H9 (cell line): ENCODE measurements at regions not wholly inside any gene's neighbourhood (a gene's known extent, or its start where the extent isn't known, plus 50 kb on each side); places are given as distances from the start of the nearest gene placed in this dataset.
"Not testable (repeated sequence)": the region's sequence is repeated elsewhere in the genome, so short reads cannot be mapped to it uniquely, and the experiment has no call there.

Experiments
- DNase-seq: peaks from one replicate; pipeline ENCODE4 v3.0.0-alpha.2; 2017
- H2AFZ ChIP-seq: one replicate; pipeline ENCODE4 v1.6.1; 2013; ENCODE audit warnings: mild to moderate bottlenecking, low read length, control low read depth, moderate library complexity
- H2AK5ac ChIP-seq: 2 replicates; pipeline ENCODE4 v1.6.1; 2013; ENCODE audit warnings: low read length, control low read depth, mixed read lengths; ENCODE audit not compliant: insufficient read length
- H2BK120ac ChIP-seq: one replicate; pipeline ENCODE4 v1.6.1; 2013; ENCODE audit warnings: low read depth, mild to moderate bottlenecking, low read length, control low read depth, inconsistent platforms; ENCODE audit not compliant: poor library complexity, severe bottlenecking
- H2BK12ac ChIP-seq: 2 replicates; pipeline ENCODE4 v1.6.1; 2013; ENCODE audit warnings: low read length, control low read depth, mixed read lengths, low read depth; ENCODE audit not compliant: insufficient read length
- H2BK15ac ChIP-seq: 2 replicates; pipeline ENCODE4 v1.6.1; 2013; ENCODE audit warnings: low read depth, low read length, control low read depth
- H2BK20ac ChIP-seq: one replicate; pipeline ENCODE4 v1.6.1; 2013; ENCODE audit warnings: low read depth, mild to moderate bottlenecking, low read length, control low read depth, inconsistent platforms; ENCODE audit not compliant: poor library complexity, severe bottlenecking
- H2BK5ac ChIP-seq: 2 replicates; pipeline ENCODE4 v1.6.1; 2013; ENCODE audit warnings: low read length, control low read depth, mixed read lengths; ENCODE audit not compliant: insufficient read length
- H3K14ac ChIP-seq: 2 replicates; pipeline ENCODE4 v1.6.1; 2013; ENCODE audit warnings: low read length, control low read depth; ENCODE audit not compliant: insufficient read depth
- H3K18ac ChIP-seq: 2 replicates; pipeline ENCODE4 v1.6.1; 2013; ENCODE audit warnings: low read depth, mild to moderate bottlenecking, mixed read lengths, low read length, control low read depth; ENCODE audit not compliant: insufficient read length
- H3K23ac ChIP-seq: 2 replicates; pipeline ENCODE4 v1.6.1; 2013; ENCODE audit warnings: low read length, control low read depth, mixed read lengths, low read depth; ENCODE audit not compliant: insufficient read length
- H3K23me2 ChIP-seq: 2 replicates; pipeline ENCODE4 v1.6.1; 2013; ENCODE audit warnings: low read depth, mild to moderate bottlenecking, mixed read lengths, low read length, control low read depth; ENCODE audit not compliant: insufficient read length, poor library complexity, severe bottlenecking
- H3K27ac ChIP-seq: 2 replicates; pipeline ENCODE4 v1.5.1; 2013; ENCODE audit warnings: low read length, control low read depth, mixed read lengths, low read depth; ENCODE audit not compliant: insufficient read length
- H3K27me3 ChIP-seq: 2 replicates; pipeline ENCODE4 v1.6.1; 2013; ENCODE audit warnings: low read length, control low read depth, inconsistent platforms; ENCODE audit not compliant: insufficient read depth
- H3K4ac ChIP-seq: 2 replicates; pipeline ENCODE4 v1.6.1; 2013; ENCODE audit warnings: low read depth, mild to moderate bottlenecking, control low read depth, inconsistent platforms, low read length, moderate library complexity
- H3K4me1 ChIP-seq: 2 replicates; pipeline ENCODE4 v1.6.1; 2013; ENCODE audit warnings: low read length, control low read depth, inconsistent platforms; ENCODE audit not compliant: insufficient read depth
- H3K4me2 ChIP-seq: 2 replicates; pipeline ENCODE4 v1.6.1; 2013; ENCODE audit warnings: low read length, control low read depth, mixed read lengths; ENCODE audit not compliant: insufficient read length, insufficient read depth
- H3K56ac ChIP-seq: 2 replicates; pipeline ENCODE4 v1.6.1; 2013; ENCODE audit warnings: low read depth, mild to moderate bottlenecking, mixed read lengths, low read length, control low read depth; ENCODE audit not compliant: insufficient read length
- H3K79me1 ChIP-seq: 2 replicates; pipeline ENCODE4 v1.6.1; 2013; ENCODE audit warnings: low read depth, mild to moderate bottlenecking, moderate library complexity, low read length, control low read depth, inconsistent platforms; ENCODE audit not compliant: insufficient read depth, poor library complexity, severe bottlenecking
- H3K79me2 ChIP-seq: 2 replicates; pipeline ENCODE4 v1.6.1; 2013; ENCODE audit warnings: low read length, control low read depth, inconsistent platforms; ENCODE audit not compliant: insufficient read depth
- H3K9ac ChIP-seq: 2 replicates; pipeline ENCODE4 v1.6.1; 2013; ENCODE audit warnings: low read length, control low read depth, mixed read lengths; ENCODE audit not compliant: insufficient read length; ENCODE audit errors: extremely low read depth
- H3K9me3 ChIP-seq: one replicate; pipeline ENCODE4 v1.6.1; 2013; ENCODE audit warnings: low read depth, low read length, inconsistent platforms; ENCODE audit not compliant: control insufficient read depth
- H3T11ph ChIP-seq: one replicate; pipeline ENCODE4 v1.6.1; 2013; ENCODE audit warnings: mild to moderate bottlenecking, low read length, control low read depth, inconsistent platforms
- H4K20me1 ChIP-seq: one replicate; pipeline ENCODE4 v1.6.1; 2013; ENCODE audit not compliant: control insufficient read depth, insufficient read length, insufficient read depth
- H4K5ac ChIP-seq: 2 replicates; pipeline ENCODE4 v1.6.1; 2013; ENCODE audit warnings: low read depth, mild to moderate bottlenecking, mixed read lengths, low read length, control low read depth; ENCODE audit not compliant: insufficient read length
- H4K8ac ChIP-seq: replicated peaks from 2 replicates; pipeline ENCODE4 v1.6.1; 2013; ENCODE audit warnings: low read length, control low read depth, mixed read lengths, low read depth; ENCODE audit not compliant: insufficient read length
- H4K91ac ChIP-seq: 2 replicates; pipeline ENCODE4 v1.6.1; 2013; ENCODE audit warnings: low read depth, mild to moderate bottlenecking, moderate library complexity, mixed read lengths, low read length, control low read depth; ENCODE audit not compliant: insufficient read length
- H3K27ac Mint-ChIP-seq, 3 experiments: 2 replicates in 2 of 3; 3 replicates in 1 of 3; pipeline ENCODE4 v1.8.0; 2020 to 2021; ENCODE audit warnings: mixed read lengths in 3 of 3, mild to moderate bottlenecking in 1 of 3, moderate library complexity in 1 of 3
- H3K27me3 Mint-ChIP-seq: 2 replicates; pipeline ENCODE4 v1.8.0; 2021; ENCODE audit warnings: low read depth, mild to moderate bottlenecking, moderate library complexity, mixed read lengths
- H3K36me3 Mint-ChIP-seq, 3 experiments: 2 replicates in 2 of 3; 3 replicates in 1 of 3; pipeline ENCODE4 v1.8.0; 2020 to 2021; ENCODE audit warnings: low read depth in 3 of 3, mixed read lengths in 3 of 3; ENCODE audit not compliant: insufficient read depth in 1 of 3
- H3K4me1 Mint-ChIP-seq, 2 experiments: 2 replicates each; pipeline ENCODE4 v1.8.0; 2020; ENCODE audit warnings: mixed read lengths in 2 of 2
- H3K4me3 Mint-ChIP-seq, 2 experiments: 2 replicates in 1 of 2; 3 replicates in 1 of 2; pipeline ENCODE4 v1.8.0; 2020 to 2021; ENCODE audit warnings: mild to moderate bottlenecking in 2 of 2, mixed read lengths in 2 of 2, moderate library complexity in 1 of 2
- H3K9me3 Mint-ChIP-seq, 2 experiments: 2 replicates in 1 of 2; 3 replicates in 1 of 2; pipeline ENCODE4 v1.8.0; 2020; ENCODE audit warnings: mild to moderate bottlenecking in 2 of 2, mixed read lengths in 2 of 2, moderate library complexity in 1 of 2
- WGBS: extraction: QIAGEN DNeasy Blood & Tissue Kit; methylation state at CpG from one replicate; pipeline ENCODE4 v1.1.7; 2013; ENCODE audit warnings: missing lambda C conversion rate, low lambda C conversion rate, mixed read lengths; ENCODE audit not compliant: insufficient read length; ENCODE audit errors: extremely low coverage; 5-methylcytosine and 5-hydroxymethylcytosine counted together
- TF ChIP-seq, protein P1 (sequence below): fragments of 200-600 bp; sonication (generic); conservative IDR thresholded peaks from 3 replicates; pipeline ENCODE4 v1.8.0; 2021; ENCODE audit warnings: antibody characterized with exemption, mild to moderate bottlenecking

- Histone ChIP-seq H2BK120ac (no peak overlapping the region), H3K27me3 (no peaks in the 10 kb centered on the region), H2BK15ac (no peak overlapping the region), H4K20me1 (no peaks in the 10 kb centered on the region), H3K23ac (no peak overlapping the region), H3K79me2 (no peaks in the 10 kb centered on the region), H2BK20ac (no peak overlapping the region), H4K91ac (no peak overlapping the region), H4K5ac (no peak overlapping the region), H2AK5ac (no peak overlapping the region), H2AFZ (no peak overlapping the region), H3K27ac (no peak overlapping the region), H3K4me1 (no peaks in the 10 kb centered on the region), H3K9ac (no peak overlapping the region), H3K4me2 (no peak overlapping the region), H3K56ac (no peak overlapping the region), H3K14ac (no peak overlapping the region), H4K8ac (no peak overlapping the region), H3T11ph (no peak overlapping the region), H3K9me3 (no peaks in the 10 kb centered on the region), H2BK5ac (no peak overlapping the region), H3K23me2 (no peaks in the 10 kb centered on the region), H2BK12ac (no peak overlapping the region), H3K4ac (no peak overlapping the region), H3K79me1 (no peaks in the 10 kb centered on the region), H3K18ac (no peak overlapping the region)
- Mint-ChIP-seq H3K27ac (no peak overlapping the region), H3K9me3 (peaks cover 15 to 20% of the 10 kb centered on the region in 2 experiments; a peak in 4 of 5 replicates), H3K36me3 (no peaks in the 10 kb centered on the region; a peak in 2 of 7 replicates), H3K4me1 (no peaks in the 10 kb centered on the region), H3K4me3 (no peak overlapping the region), H3K27me3 (no peaks in the 10 kb centered on the region)
- TF ChIP-seq, protein P1, sequence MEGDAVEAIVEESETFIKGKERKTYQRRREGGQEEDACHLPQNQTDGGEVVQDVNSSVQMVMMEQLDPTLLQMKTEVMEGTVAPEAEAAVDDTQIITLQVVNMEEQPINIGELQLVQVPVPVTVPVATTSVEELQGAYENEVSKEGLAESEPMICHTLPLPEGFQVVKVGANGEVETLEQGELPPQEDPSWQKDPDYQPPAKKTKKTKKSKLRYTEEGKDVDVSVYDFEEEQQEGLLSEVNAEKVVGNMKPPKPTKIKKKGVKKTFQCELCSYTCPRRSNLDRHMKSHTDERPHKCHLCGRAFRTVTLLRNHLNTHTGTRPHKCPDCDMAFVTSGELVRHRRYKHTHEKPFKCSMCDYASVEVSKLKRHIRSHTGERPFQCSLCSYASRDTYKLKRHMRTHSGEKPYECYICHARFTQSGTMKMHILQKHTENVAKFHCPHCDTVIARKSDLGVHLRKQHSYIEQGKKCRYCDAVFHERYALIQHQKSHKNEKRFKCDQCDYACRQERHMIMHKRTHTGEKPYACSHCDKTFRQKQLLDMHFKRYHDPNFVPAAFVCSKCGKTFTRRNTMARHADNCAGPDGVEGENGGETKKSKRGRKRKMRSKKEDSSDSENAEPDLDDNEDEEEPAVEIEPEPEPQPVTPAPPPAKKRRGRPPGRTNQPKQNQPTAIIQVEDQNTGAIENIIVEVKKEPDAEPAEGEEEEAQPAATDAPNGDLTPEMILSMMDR = no peak
- no peak for DNase-seq
These were observed 257.8 kb upstream of the AMIGO2 start for GRCh38 chr12:47337581-47337980.

DNA sequence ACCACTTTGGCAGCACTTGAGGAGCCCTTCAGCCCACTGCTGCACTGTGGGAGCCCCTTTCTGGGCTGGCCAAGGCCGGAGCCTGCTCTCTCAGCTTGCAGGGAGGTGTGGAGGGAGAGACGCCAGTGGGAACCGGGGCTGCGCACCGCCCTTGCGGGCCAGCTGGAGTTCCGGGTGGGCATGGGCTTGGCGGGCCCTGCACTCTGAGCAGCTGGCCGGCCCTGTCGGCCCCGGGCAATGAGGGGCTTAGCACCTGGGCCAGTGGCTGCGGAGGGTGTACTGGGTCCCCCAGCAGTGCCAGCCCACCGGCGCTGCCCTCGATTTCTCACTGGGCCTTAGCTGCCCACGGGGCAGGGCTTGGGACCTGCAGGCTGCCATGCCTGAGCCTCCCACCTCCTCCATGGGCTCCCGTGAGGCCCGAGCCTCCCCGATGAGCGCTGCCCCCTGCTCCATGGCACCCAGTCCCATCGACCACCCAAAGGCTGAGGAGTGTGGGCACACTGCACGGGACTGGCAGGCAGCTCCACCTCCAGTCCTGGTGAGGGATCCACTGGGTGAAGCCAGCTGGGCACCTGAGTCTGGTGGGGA is 253.6 kb upstream of the AMIGO2 start:
- H3K27me3 Mint-ChIP-seq, H4K91ac ChIP-seq, DNase-seq, H4K5ac ChIP-seq, H3K56ac ChIP-seq, H3K14ac ChIP-seq, H3K27me3 ChIP-seq, H4K20me1 ChIP-seq, H3K27ac Mint-ChIP-seq, H3K9ac ChIP-seq, H3K4me1 ChIP-seq, H3T11ph ChIP-seq, H4K8ac ChIP-seq, H3K4me2 ChIP-seq, H3K9me3 ChIP-seq, H3K36me3 Mint-ChIP-seq, H2AFZ ChIP-seq, H3K79me2 ChIP-seq, H3K4ac ChIP-seq, H3K4me1 Mint-ChIP-seq, H2AK5ac ChIP-seq, H3K4me3 Mint-ChIP-seq, H2BK15ac ChIP-seq, H2BK12ac ChIP-seq, H2BK5ac ChIP-seq, H3K23ac ChIP-seq, H2BK120ac ChIP-seq, H3K27ac ChIP-seq, H3K23me2 ChIP-seq, H3K79me1 ChIP-seq, H2BK20ac ChIP-seq, H3K18ac ChIP-seq: not testable (repeated sequence)
- WGBS = no CpG with 5 or more reads among the region's 22 CpGs
- H3K9me3 Mint-ChIP-seq = peaks cover 16 to 21% of the 10 kb centered on the region in 2 experiments; a peak in 4 of 5 replicates
